Ovary (tissue), 7 donors: ENCODE measurements at regions not wholly inside any gene's neighbourhood (a gene's known extent, or its start where the extent isn't known, plus 50 kb on each side); places are given as distances from the start of the nearest gene placed in this dataset.

Source experiments
- DNase-seq, 5 donors: peaks; one replicate each; pipeline ENCODE4 v3.0.0-alpha.2; 2019 to 2020
- H3K27ac ChIP-seq, 2 donors: fragments of 200-600 bp; one replicate each; pipeline versions ENCODE4 v1.5.1 to v1.8.0; 2019 to 2022
- H3K27me3 ChIP-seq: fragments of 200-600 bp; one replicate; pipeline ENCODE4 v1.8.0; 2022
- H3K36me3 ChIP-seq: fragments of 200-600 bp; sonication (generic); one replicate; pipeline ENCODE4 v1.5.1; 2019
- H3K4me1 ChIP-seq: one replicate; pipeline ENCODE4 v1.8.1; 2013; ENCODE audit warnings: mild to moderate bottlenecking, moderate library complexity; ENCODE audit not compliant: insufficient read depth
- H3K4me3 ChIP-seq: fragments of 200-600 bp; sonication (generic); one replicate; pipeline ENCODE4 v1.5.1; 2017
- H3K9me3 ChIP-seq, 2 donors: fragments of 200-600 bp in 1 of 2; sonication (generic) in 1 of 2; one replicate each; pipeline versions ENCODE4 v1.5.1 to v1.8.1; 2013 to 2019; ENCODE audit warnings: mild to moderate bottlenecking in 1 of 2, moderate library complexity in 1 of 2
- CTCF ChIP-seq, 3 donors: fragments of 450-650 bp in 2 of 3; fragments of 200-600 bp in 1 of 3; IDR thresholded peaks; one replicate each; pipeline versions ENCODE4 v1.5.1 to v1.8.0; 2016 to 2022; ENCODE audit warnings: antibody characterized with exemption in 3 of 3, mild to moderate bottlenecking in 1 of 3
- EP300 ChIP-seq: sonication (generic); formaldehyde crosslinking; IDR thresholded peaks from one replicate; pipeline ENCODE4 v1.6.1; 2017; ENCODE audit warnings: antibody characterized with exemption
- POLR2A ChIP-seq: fragments of 450-650 bp; IDR thresholded peaks from one replicate; pipeline ENCODE4 v1.6.1; 2017; ENCODE audit warnings: antibody characterized with exemption, mild to moderate bottlenecking, moderate library complexity
- WGBS, 3 donors: extraction: QIAGEN DNeasy Blood & Tissue Kit in 1 of 3; methylation state at CpG; one replicate each; pipeline versions ENCODE4 v1.1.5 to v1.1.7; 2013 to 2017; 5-methylcytosine and 5-hydroxymethylcytosine counted together
- intact Hi-C, 4 donors: fragments of 100-400 bp; cut with DNase I; formaldehyde crosslinking; loops; one replicate each; pipeline versions ENCODE4 v1.11.0 to v1.15.1; 2022 to 2023
- donor health status: DM: no; HTN: no; CAD: no; lungs with moderate emphysema.
- donor health status: DM: no; HTN: no; CAD: no.
- donor health status: Bipolar disorder and iron deficiency.
- donor health status: DM: no; HTN: no; CAD: no.
- donor health status: DM: yes; HTN: yes; CAD: no.

GRCh38 chr4:54540931-54541330 lies 116.8 kb upstream of the KIT start:
- WGBS, 3 donors: 81 to 90% (median 87%) methylated on average over 2 of the region's 2 CpGs
- intact Hi-C loops: no loop called here

GRCh38 chr4:54541426-54542118 lies 116.2 kb upstream of the KIT start:
- 17 to 33% (median 24%) methylated on average over 10 of the region's 10 CpGs for WGBS, 3 donors
- H3K9me3 ChIP-seq: no peaks in the 10 kb centered on the region
- H3K27ac ChIP-seq: no peak overlapping the region

More at GRCh38 chr4:54540931-54541330, 116.8 kb upstream of the KIT start:
- H3K4me3 ChIP-seq: no peak overlapping the region
- no peak overlapping the region for H3K27ac ChIP-seq
- no peaks in the 10 kb centered on the region for H3K27me3 ChIP-seq
- H3K4me1 ChIP-seq: peaks cover 2% of the 10 kb centered on the region
- H3K9me3 ChIP-seq: no peaks in the 10 kb centered on the region
- DNase-seq: no peak
- no peaks in the 10 kb centered on the region for H3K36me3 ChIP-seq
- TF ChIP-seq POLR2A (no peak), EP300 (no peak), CTCF (IDR thresholded peaks at IDR 0.05) (no peak)

GRCh38 chr4:54542119-54542438 lies 115.7 kb upstream of the KIT start:
- no peak for DNase-seq
- intact Hi-C loops: no loop called here
- Histone ChIP-seq H3K9me3 (no peaks in the 10 kb centered on the region), H3K4me3 (no peak overlapping the region), H3K27ac (no peak overlapping the region), H3K36me3 (no peaks in the 10 kb centered on the region), H3K4me1 (peaks cover 7% of the 10 kb centered on the region), H3K27me3 (no peaks in the 10 kb centered on the region)
- TF ChIP-seq CTCF (IDR thresholded peaks at IDR 0.05) (no peak), EP300 (no peak), POLR2A (no peak)
- 24 to 47% (median 26%) methylated on average over 2 of the region's 2 CpGs for WGBS, 3 donors

More at GRCh38 chr4:54541426-54542118, 116.2 kb upstream of the KIT start:
- no peak for TF ChIP-seq EP300
- no peak for TF ChIP-seq CTCF (IDR thresholded peaks at IDR 0.05)
- no peak for TF ChIP-seq POLR2A
- intact Hi-C loops: no loop called here
- Histone ChIP-seq H3K4me1 (peaks cover 6% of the 10 kb centered on the region), H3K27me3 (no peaks in the 10 kb centered on the region), H3K36me3 (no peaks in the 10 kb centered on the region), H3K4me3 (no peak overlapping the region)
- no peak for DNase-seq

- no peak overlapping the region for H3K4me3 ChIP-seq
- TF ChIP-seq POLR2A (no peak), CTCF (IDR thresholded peaks at IDR 0.05) (no peak), EP300 (no peak)
Measured at GRCh38 chr4:54542540-54543041, 115.2 kb upstream of the KIT start.

More at GRCh38 chr4:54542540-54543041, 115.2 kb upstream of the KIT start:
- DNase-seq: no peak
- intact Hi-C loops: no loop called here
- Histone ChIP-seq H3K4me1 (peaks cover 7% of the 10 kb centered on the region), H3K36me3 (no peaks in the 10 kb centered on the region), H3K27me3 (no peaks in the 10 kb centered on the region), H3K9me3 (no peaks in the 10 kb centered on the region), H3K27ac (no peak overlapping the region)
- WGBS, 3 donors: 55 to 69% (median 59%) methylated on average over 6 of the region's 6 CpGs
